Activated B cell treated with CpG ODN at 0.5 μM for 24 hours (primary cell): ENCODE measurements at regions not wholly inside any gene's neighbourhood (a gene's known extent, or its start where the extent isn't known, plus 50 kb on each side); places are given as distances from the start of the nearest gene placed in this dataset.

Experiments
- ATAC-seq: fragments of 200-7000 bp; cut with Tn5 transposase; one replicate; pipeline ENCODE4 v1.10.0; 2021; ENCODE audit warnings: low read depth, mild to moderate bottlenecking, moderate library complexity
- CTCF ChIA-PET: fragments of 350-600 bp; sonication (Branson Sonifier 250); formaldehyde crosslinking; loops from one replicate; lab custom pipeline; 2021; ENCODE audit warnings: antibody characterized with exemption; lab: Charles Lee
- POLR2A ChIA-PET: fragments of 350-600 bp; sonication (Branson Sonifier 250); formaldehyde crosslinking; loops from one replicate; lab custom pipeline; 2021; ENCODE audit warnings: antibody characterized with exemption; lab: Charles Lee
- DNase-seq: peaks from one replicate; pipeline ENCODE4 v3.0.0; 2022
- H3K27ac Mint-ChIP-seq: one replicate; pipeline ENCODE4 v1.8.0; 2020; ENCODE audit warnings: mixed read lengths
- H3K27me3 Mint-ChIP-seq: one replicate; pipeline ENCODE4 v1.8.0; 2021; ENCODE audit warnings: mixed read lengths
- H3K36me3 Mint-ChIP-seq: one replicate; pipeline ENCODE4 v1.8.0; 2021; ENCODE audit warnings: low read depth, mixed read lengths
- H3K4me1 Mint-ChIP-seq: one replicate; pipeline ENCODE4 v1.8.0; 2021; ENCODE audit warnings: mixed read lengths
- H3K4me3 Mint-ChIP-seq: one replicate; pipeline ENCODE4 v1.8.0; 2020; ENCODE audit warnings: mild to moderate bottlenecking, mixed read lengths
- H3K9me3 Mint-ChIP-seq: one replicate; pipeline ENCODE4 v1.8.0; 2020; ENCODE audit warnings: mixed read lengths
- intact Hi-C: fragments of 100-400 bp; cut with micrococcal nuclease; formaldehyde crosslinking; loops from one replicate; pipeline ENCODE4 v1.15.1; 2024
- TF ChIP-seq, protein P1 (sequence below): fragments of 200-600 bp; IDR thresholded peaks from one replicate; pipeline ENCODE4 v1.8.0; 2022; ENCODE audit warnings: antibody characterized with exemption, mild to moderate bottlenecking

DNA sequence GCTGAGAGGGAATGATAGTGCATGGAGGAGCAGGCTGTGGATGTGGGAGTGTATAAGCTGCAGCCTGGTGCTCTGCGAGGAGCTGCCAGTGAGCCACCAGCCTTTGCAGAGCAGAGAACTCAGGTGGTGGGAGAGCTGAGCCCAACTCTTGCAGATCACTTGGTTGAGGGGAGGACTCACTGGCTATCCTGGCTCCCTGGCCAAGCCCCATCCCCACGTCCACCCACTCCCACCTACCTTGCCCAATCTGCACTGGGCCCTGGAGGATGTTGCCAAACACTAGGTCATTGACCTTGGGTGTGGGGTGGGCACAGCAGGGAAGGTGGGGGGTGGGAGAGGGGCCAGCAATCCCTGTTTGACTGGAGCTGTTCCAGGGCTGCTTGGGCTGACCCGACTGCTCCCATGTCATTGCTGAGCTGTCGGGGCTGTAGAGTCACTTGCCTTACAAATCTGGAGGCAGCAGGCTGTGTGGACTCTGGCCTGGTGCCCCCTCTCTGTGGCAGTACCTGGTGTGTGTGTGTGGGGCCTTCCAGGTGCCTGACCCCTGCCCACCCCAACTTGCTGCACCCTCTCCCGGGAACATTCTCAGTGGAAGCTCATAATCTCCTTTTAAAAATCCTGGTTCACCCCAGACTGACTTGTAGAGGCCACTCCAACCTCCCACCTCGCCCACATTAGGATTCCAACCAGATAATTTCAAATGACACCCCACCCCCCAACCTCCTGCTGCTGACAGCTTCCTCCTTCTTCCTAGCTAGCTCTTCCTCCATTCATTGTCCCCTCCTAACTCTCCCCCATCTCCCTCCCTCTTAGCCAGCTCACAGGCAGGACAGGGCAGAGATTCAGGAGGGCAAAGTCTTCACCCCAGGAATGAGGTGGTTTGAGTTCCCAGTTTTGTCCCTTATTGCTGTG lies 162.3 kb downstream of the MRPL14 start:
- POLR2A ChIA-PET, result no interaction called here
- intact Hi-C loops, result no loop called here
- TF ChIP-seq, protein P1, sequence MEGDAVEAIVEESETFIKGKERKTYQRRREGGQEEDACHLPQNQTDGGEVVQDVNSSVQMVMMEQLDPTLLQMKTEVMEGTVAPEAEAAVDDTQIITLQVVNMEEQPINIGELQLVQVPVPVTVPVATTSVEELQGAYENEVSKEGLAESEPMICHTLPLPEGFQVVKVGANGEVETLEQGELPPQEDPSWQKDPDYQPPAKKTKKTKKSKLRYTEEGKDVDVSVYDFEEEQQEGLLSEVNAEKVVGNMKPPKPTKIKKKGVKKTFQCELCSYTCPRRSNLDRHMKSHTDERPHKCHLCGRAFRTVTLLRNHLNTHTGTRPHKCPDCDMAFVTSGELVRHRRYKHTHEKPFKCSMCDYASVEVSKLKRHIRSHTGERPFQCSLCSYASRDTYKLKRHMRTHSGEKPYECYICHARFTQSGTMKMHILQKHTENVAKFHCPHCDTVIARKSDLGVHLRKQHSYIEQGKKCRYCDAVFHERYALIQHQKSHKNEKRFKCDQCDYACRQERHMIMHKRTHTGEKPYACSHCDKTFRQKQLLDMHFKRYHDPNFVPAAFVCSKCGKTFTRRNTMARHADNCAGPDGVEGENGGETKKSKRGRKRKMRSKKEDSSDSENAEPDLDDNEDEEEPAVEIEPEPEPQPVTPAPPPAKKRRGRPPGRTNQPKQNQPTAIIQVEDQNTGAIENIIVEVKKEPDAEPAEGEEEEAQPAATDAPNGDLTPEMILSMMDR, result no peak
- no peak overlapping the region for H3K4me3 Mint-ChIP-seq
- no peak for ATAC-seq
- no peaks in the 10 kb centered on the region for H3K4me1 Mint-ChIP-seq
- H3K36me3 Mint-ChIP-seq, result no peaks in the 10 kb centered on the region
- H3K27me3 Mint-ChIP-seq, result peaks cover 19% of the 10 kb centered on the region
- H3K27ac Mint-ChIP-seq, result no peak overlapping the region
- H3K9me3 Mint-ChIP-seq, result no peaks in the 10 kb centered on the region
- CTCF ChIA-PET, result no interaction called here
- DNase-seq, result no peak

DNA sequence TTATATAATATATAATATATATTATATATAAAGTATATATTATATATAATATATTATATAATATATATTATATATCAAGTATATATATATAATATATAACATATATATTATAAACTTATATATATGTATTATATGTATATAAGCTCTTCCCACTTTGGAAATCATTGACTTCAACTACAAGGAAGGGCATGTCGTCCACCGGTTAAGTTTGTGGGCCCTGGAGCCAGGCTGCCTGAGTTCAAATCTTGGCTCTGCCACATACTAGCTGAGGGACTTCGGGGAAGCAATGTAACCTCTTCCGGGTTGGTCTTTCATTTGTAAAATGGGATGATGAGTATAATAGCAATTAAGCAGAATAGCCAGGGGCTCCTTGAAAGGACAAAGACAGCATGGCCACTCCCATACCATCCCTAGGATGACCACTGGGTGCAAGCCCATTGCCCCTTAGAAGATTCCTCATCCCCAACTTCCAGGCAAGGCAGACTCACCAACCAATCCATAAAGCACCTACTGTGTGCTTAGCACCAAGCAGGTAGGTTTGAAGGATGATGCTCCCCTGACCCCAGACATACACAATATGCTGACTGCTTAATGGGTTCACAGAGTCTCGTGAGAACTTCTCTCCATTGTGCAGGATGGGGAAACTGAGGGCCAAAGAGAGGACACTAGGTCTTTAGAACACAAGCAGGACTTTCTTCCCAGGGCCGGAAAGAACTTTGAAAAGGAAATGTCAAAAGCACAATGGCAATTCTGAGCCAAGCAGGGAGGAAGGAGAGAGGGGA lies 163.2 kb downstream of the MRPL14 start:
- Mint-ChIP-seq H3K4me1 (no peaks in the 10 kb centered on the region), H3K27me3 (peaks cover 22% of the 10 kb centered on the region), H3K27ac (no peak overlapping the region), H3K36me3 (no peaks in the 10 kb centered on the region), H3K9me3 (no peaks in the 10 kb centered on the region), H3K4me3 (no peak overlapping the region)
- CTCF ChIA-PET, result no interaction called here
- intact Hi-C loops, result no loop called here
- DNase-seq (no peak), ATAC-seq (no peak)
- TF ChIP-seq, protein P1, result no peak
- POLR2A ChIA-PET, result no interaction called here

DNA sequence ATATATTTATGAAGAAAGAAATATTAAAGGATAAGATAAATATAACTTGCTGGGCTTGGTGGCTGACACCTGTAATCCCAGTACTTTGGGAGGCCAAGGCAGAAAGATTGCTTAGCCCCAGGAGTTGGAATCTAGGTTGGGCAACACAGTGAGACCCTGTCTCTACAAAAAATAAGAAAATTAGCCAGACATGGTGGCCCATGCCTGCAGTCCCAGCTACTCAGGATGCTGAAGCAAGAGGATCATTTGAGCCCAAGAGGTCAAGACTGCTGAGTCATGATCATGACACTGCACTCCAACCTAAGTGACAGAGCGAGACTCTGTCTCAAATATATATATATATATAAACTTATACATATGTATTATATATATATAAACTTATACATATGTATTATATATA lies 164.0 kb downstream of the MRPL14 start:
- CTCF ChIA-PET, result no interaction called here
- ATAC-seq, result no peak
- Mint-ChIP-seq H3K27ac (no peak overlapping the region), H3K9me3 (no peaks in the 10 kb centered on the region), H3K4me1 (no peaks in the 10 kb centered on the region), H3K36me3 (no peaks in the 10 kb centered on the region), H3K4me3 (no peak overlapping the region), H3K27me3 (peaks cover 28% of the 10 kb centered on the region)
- intact Hi-C loops, result no loop called here
- DNase-seq, result no peak
- POLR2A ChIA-PET, result no interaction called here
- TF ChIP-seq, protein P1, result no peak

DNA sequence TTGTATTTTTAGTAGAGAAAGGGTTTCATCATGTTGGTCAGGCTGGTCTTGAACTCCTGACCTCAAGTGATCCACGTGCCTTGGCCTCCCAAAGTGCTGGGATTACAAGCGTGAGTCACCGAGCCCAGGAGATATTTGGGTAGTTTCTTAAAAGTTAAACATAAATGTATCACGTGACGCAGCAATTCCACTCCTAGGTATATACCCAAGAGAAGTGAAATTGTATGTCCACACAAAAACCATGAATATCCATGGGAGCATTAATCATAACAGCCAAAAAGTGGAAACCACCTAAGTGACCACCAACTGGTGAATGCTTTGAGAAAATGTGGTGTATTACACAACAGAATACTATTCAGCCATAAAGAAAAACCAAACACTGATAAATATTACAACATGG lies 164.8 kb downstream of the MRPL14 start:
- ChIA-PET CTCF (no interaction called here), POLR2A (no interaction called here)
- Mint-ChIP-seq H3K27me3 (peaks cover 36% of the 10 kb centered on the region), H3K4me3 (no peak overlapping the region), H3K36me3 (no peaks in the 10 kb centered on the region), H3K4me1 (no peaks in the 10 kb centered on the region), H3K9me3 (no peaks in the 10 kb centered on the region), H3K27ac (no peak overlapping the region)
- ATAC-seq, result no peak
- intact Hi-C loops, result no loop called here
- no peak for DNase-seq
- TF ChIP-seq, protein P1, result no peak

DNA sequence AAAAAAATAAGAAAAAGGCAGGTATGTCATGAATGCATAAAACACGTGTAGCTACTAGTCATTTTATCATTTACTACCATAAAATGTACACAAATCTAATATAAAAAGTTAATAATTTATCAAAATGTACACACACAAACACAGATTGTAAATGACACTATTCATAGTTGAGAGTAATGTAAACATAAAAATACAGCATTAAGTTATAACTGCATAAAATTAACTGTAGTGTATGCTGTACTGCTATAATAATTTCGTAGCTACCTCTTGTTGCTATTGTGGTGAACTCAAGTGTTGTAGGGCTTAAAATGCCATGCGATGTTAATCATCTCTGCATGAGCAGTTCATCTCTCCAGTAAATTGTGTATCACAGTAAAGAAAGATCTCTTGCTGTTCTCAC lies 170.0 kb downstream of the MRPL14 start:
- intact Hi-C loops, result no loop called here
- Mint-ChIP-seq H3K36me3 (no peaks in the 10 kb centered on the region), H3K9me3 (peaks cover 5% of the 10 kb centered on the region), H3K27me3 (peaks cover 40% of the 10 kb centered on the region), H3K27ac (no peak overlapping the region), H3K4me1 (no peaks in the 10 kb centered on the region), H3K4me3 (no peak overlapping the region)
- ATAC-seq (no peak), DNase-seq (no peak)
- TF ChIP-seq, protein P1, result no peak
- ChIA-PET POLR2A (no interaction called here), CTCF (no interaction called here)
